ENCODE measurements at regions not wholly inside any gene's neighbourhood (a gene's known extent, or its start where the extent isn't known, plus 50 kb on each side); places are given as distances from the start of the nearest gene placed in this dataset.
"Not testable (repeated sequence)": the region's sequence is repeated elsewhere in the genome, so short reads cannot be mapped to it uniquely, and the experiment has no call there.

GRCh38 chr15:49723981-49724380 is 103.1 kb downstream of the DTWD1 start:
- POLR2A ChIA-PET, result no interaction called here
- Histone ChIP-seq H3K27ac (ENCODE audit: low read depth, low read length, poor library complexity, severe bottlenecking) (no peak overlapping the region), H2AFZ (ENCODE audit: low read length) (no peak overlapping the region), H3K4me2 (ENCODE audit: low read length) (no peak overlapping the region), H3K79me2 (ENCODE audit: insufficient read depth, low read depth, low read length) (no peaks in the 10 kb centered on the region), H3K4me3 (ENCODE audit: low read depth, low read length, poor library complexity, severe bottlenecking) (no peak overlapping the region), H3K36me3 (ENCODE audit: insufficient read depth, low read length) (no peaks in the 10 kb centered on the region), H3K9me3 (ENCODE audit: low read length) (no peaks in the 10 kb centered on the region), H3K4me1 (ENCODE audit: insufficient read depth, low read length, poor library complexity, severe bottlenecking) (no peaks in the 10 kb centered on the region), H3K9me2 (ENCODE audit: insufficient read depth, low read length) (no peaks in the 10 kb centered on the region), H4K20me1 (ENCODE audit: insufficient read depth, low read length) (no peaks in the 10 kb centered on the region)
- DNase-seq (ENCODE audit: low spot score), result no peak
- CTCF ChIA-PET (ENCODE audit: unreplicated experiment), result no interaction called here
- intact Hi-C loops (cut with micrococcal nuclease; ENCODE audit: unreplicated experiment), result no loop called here
- no TSS peak for BruUV-seq (replicated peaks)
- TF ChIP-seq, protein P1, sequence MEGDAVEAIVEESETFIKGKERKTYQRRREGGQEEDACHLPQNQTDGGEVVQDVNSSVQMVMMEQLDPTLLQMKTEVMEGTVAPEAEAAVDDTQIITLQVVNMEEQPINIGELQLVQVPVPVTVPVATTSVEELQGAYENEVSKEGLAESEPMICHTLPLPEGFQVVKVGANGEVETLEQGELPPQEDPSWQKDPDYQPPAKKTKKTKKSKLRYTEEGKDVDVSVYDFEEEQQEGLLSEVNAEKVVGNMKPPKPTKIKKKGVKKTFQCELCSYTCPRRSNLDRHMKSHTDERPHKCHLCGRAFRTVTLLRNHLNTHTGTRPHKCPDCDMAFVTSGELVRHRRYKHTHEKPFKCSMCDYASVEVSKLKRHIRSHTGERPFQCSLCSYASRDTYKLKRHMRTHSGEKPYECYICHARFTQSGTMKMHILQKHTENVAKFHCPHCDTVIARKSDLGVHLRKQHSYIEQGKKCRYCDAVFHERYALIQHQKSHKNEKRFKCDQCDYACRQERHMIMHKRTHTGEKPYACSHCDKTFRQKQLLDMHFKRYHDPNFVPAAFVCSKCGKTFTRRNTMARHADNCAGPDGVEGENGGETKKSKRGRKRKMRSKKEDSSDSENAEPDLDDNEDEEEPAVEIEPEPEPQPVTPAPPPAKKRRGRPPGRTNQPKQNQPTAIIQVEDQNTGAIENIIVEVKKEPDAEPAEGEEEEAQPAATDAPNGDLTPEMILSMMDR (conservative IDR thresholded peaks at IDR 0.05; ENCODE audit: low read length), result no peak
- TF ChIP-seq EZH2phosphoT487 (IDR thresholded peaks at IDR 0.05; ENCODE audit: borderline replicate concordance, low read depth, low read length), result no peak

- ChIA-PET POLR2A (no interaction called here), CTCF (ENCODE audit: unreplicated experiment) (no interaction called here)
- Histone ChIP-seq H3K9me2 (ENCODE audit: insufficient read depth, low read length) (no peaks in the 10 kb centered on the region), H3K9me3 (ENCODE audit: low read length) (no peaks in the 10 kb centered on the region), H3K4me1 (ENCODE audit: insufficient read depth, low read length, poor library complexity, severe bottlenecking) (no peaks in the 10 kb centered on the region), H4K20me1 (ENCODE audit: insufficient read depth, low read length) (no peaks in the 10 kb centered on the region), H3K4me3 (ENCODE audit: low read depth, low read length, poor library complexity, severe bottlenecking) (no peak overlapping the region), H3K36me3 (ENCODE audit: insufficient read depth, low read length) (no peaks in the 10 kb centered on the region), H3K4me2 (ENCODE audit: low read length) (no peak overlapping the region), H3K27ac (ENCODE audit: low read depth, low read length, poor library complexity, severe bottlenecking) (no peak overlapping the region), H3K79me2 (ENCODE audit: insufficient read depth, low read depth, low read length) (no peaks in the 10 kb centered on the region), H2AFZ (ENCODE audit: low read length) (no peak overlapping the region)
- TF ChIP-seq, protein P1 (conservative IDR thresholded peaks at IDR 0.05; ENCODE audit: low read length), result no peak
- no peak for TF ChIP-seq EZH2phosphoT487 (IDR thresholded peaks at IDR 0.05; ENCODE audit: borderline replicate concordance, low read depth, low read length)
- BruUV-seq (replicated peaks), result no TSS peak
- DNase-seq (ENCODE audit: low spot score), result no peak
- intact Hi-C loops (cut with micrococcal nuclease; ENCODE audit: unreplicated experiment), result no loop called here
Measured at GRCh38 chr15:49731187-49732099, 110.6 kb downstream of the DTWD1 start.

DNA sequence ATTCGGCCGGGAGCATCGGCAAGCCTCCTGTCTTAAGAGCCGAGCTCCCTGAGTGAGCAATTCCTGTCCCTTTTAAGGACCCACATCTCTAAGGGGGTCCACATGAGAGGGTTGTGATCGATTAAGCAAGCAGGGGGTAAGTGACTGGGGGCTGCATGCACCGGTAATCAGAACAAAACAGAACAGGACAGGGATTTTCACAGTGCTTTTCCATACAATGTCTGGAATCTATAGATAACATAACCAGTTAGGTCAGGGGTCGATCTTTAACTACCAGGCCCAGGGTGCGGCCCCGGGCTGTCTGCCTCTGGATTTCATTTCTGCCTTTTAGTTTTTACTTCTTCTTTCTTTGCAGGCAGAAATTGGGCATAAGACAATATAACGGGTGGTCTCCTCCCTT is 111.3 kb downstream of the DTWD1 start:
- H3K9me2 ChIP-seq (ENCODE audit: insufficient read depth, low read length); H3K4me2 ChIP-seq (ENCODE audit: low read length); H3K79me2 ChIP-seq (ENCODE audit: insufficient read depth, low read depth, low read length); H3K9me3 ChIP-seq (ENCODE audit: low read length); intact Hi-C loops (cut with micrococcal nuclease; ENCODE audit: unreplicated experiment); H3K36me3 ChIP-seq (ENCODE audit: insufficient read depth, low read length); H3K4me1 ChIP-seq (ENCODE audit: insufficient read depth, low read length, poor library complexity, severe bottlenecking); H3K4me3 ChIP-seq (ENCODE audit: low read depth, low read length, poor library complexity, severe bottlenecking); CTCF ChIA-PET (ENCODE audit: unreplicated experiment); H2AFZ ChIP-seq (ENCODE audit: low read length); H3K27ac ChIP-seq (ENCODE audit: low read depth, low read length, poor library complexity, severe bottlenecking); DNase-seq (ENCODE audit: low spot score); POLR2A ChIA-PET; H4K20me1 ChIP-seq (ENCODE audit: insufficient read depth, low read length); BruUV-seq (replicated peaks): not testable (repeated sequence)

DNA sequence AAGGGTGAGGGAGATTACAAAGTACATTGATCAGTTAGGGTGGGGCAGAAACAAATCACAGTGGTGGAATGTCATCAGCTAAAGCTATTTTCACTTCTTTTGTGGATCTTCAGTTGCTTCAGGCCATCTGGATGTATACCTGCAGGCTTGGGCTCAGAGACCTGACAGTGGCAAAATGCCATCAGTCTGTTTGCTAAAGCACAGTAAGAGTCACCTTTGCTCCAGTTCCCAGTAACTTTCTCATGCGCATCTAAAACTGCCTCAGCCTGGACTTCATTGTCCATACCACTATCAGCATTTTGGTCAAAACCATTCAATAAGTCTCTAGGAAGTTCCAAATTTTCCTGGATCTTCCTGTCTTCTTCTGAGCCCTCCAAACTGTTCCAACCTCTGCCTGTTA is 113.2 kb downstream of the DTWD1 start:
- intact Hi-C loops (cut with micrococcal nuclease; ENCODE audit: unreplicated experiment); H3K4me2 ChIP-seq (ENCODE audit: low read length); DNase-seq (ENCODE audit: low spot score); H3K4me1 ChIP-seq (ENCODE audit: insufficient read depth, low read length, poor library complexity, severe bottlenecking); H4K20me1 ChIP-seq (ENCODE audit: insufficient read depth, low read length); BruUV-seq (replicated peaks); H3K36me3 ChIP-seq (ENCODE audit: insufficient read depth, low read length); H3K27ac ChIP-seq (ENCODE audit: low read depth, low read length, poor library complexity, severe bottlenecking); H2AFZ ChIP-seq (ENCODE audit: low read length); H3K9me2 ChIP-seq (ENCODE audit: insufficient read depth, low read length); H3K79me2 ChIP-seq (ENCODE audit: insufficient read depth, low read depth, low read length); CTCF ChIA-PET (ENCODE audit: unreplicated experiment); H3K9me3 ChIP-seq (ENCODE audit: low read length); H3K4me3 ChIP-seq (ENCODE audit: low read depth, low read length, poor library complexity, severe bottlenecking): not testable (repeated sequence)
- POLR2A ChIA-PET, result interaction anchor here (0.6 kb wide), 1 partner anchor 313 kb away, joined by 4 read pairs; no protein-coding TSS in a partner anchor
